NCI-H1105 treated with DMSO at 0.1 percent for 48 hours (cell line): ENCODE measurements at regions not wholly inside any gene's neighbourhood (a gene's known extent, or its start where the extent isn't known, plus 50 kb on each side); places are given as distances from the start of the nearest gene placed in this dataset.

Experiments
- DNase-seq: peaks from one replicate; lab custom pipeline; 2025; lab: John Stamatoyannopoulos, UW

DNA sequence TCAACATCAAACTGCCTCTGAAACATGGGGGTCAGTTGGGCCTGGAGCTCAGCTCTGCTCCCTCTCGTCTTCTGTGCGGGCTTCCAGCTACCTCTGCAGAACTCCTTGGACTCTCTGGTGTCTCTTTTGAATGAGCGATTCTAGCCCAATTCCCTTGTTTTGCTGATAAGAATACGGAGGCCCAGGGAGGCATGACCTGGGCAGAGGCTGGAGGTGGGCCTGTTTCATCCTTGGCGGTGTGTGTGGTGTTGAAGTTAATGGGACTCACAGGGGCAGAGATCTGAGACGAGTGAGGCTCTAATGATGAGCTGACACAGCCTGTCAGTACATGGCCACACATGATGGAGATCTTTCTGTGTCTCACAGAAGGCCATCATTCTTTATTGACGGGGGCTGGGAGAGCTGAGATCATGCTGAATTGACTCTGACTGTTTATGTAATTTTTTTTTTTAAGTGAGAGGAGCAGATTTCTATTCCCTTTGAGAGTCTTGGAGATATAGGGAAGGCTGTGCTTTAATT, 134.5 kb downstream of the URB2 start:
- no peak for DNase-seq

- no peak for DNase-seq
Measured at GRCh38 chr1:229762891-229763290, 136.8 kb downstream of the URB2 start.

- DNase-seq = peak; percentile 85
Measured at GRCh38 chr1:229768232-229768631, 142.2 kb downstream of the URB2 start.

- no peak for DNase-seq
Measured at GRCh38 chr1:229769006-229769405, 143.0 kb downstream of the URB2 start.

GRCh38 chr1:229769809-229770208, 143.8 kb downstream of the URB2 start:
- no peak for DNase-seq

DNA sequence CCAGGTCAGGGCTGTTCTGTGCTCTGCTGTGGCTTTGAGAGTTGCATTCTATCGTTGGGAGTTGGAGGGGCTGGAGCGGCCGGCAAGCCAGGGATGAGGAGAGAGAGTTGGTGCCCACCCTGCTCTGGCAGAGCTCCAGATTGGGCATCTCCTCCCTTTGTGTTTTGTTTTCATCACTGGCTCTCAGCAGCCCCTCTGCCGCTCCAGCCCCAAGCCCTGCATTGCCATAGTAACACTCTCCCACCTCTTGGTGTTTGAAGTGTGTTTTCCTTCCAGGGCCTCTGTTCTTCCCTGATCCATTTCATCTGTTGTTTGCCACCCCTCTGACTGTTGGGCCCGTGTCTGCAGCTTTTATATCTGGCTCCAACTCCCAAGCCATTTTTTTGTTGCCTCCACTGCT, 152.7 kb downstream of the URB2 start:
- peak; percentile 47 for DNase-seq

DNA sequence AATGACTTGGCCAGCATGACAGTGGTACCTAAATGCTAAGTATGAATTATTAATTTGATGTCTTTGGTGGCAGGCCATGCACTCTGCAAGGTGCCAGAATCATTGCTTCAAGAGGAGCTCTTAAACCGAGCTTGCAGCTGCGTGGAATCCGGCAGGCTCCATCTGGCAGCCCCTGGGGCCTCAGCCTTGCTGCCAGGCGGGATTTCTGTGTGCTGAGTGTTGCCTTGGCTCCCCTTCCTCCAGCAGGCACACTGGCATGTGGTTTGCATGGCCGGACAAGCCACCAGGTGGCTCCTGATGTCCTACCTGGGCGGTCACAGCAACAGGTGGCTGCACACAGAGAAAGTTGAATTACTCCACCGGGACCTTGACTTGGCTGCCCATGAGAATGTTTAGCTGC, 155.4 kb downstream of the URB2 start:
- peak; percentile 35 for DNase-seq

DNA sequence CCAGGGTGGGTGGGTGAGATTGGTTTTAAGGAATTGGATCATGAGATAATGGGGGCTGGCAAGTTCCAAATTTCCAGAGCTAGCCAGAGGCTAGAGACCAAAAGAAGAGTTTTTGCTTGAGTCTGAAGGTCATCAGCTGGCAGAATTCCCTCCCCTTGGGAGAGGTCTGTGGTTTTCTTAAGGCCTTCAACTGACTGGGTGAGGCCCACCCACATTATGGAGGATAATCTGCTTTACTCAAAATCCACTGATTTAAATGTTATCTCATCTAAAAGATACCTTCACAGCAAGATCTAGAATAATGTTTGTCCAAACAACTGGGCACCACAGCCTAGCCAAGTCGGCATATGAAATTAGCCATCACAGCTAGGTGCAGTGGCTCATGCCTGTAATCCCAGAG, 156.4 kb downstream of the URB2 start:
- DNase-seq = no peak

DNA sequence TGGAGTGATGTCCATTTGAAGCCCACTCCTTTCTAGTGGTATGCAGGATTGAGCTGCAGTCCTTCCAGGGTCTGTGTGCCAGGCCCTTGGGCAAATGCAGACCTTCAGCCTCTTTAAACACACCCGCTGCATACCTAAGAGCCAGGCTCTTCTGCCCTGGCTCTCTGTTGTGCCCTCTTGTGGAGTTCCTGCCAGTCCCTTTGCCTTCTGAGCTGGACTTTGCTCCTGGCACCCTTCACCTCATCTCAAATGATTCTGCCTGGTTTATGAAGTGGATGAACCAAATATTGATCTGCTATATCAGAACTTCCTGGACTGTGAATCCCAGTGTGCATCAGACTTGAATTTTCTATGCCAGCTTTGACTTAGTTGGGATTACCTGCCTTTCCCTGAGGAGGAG, 158.8 kb downstream of the URB2 start:
- DNase-seq = no peak

- no peak for DNase-seq
Measured at GRCh38 chr1:229786974-229787610, 161.0 kb downstream of the URB2 start.

- no peak for DNase-seq
Measured at GRCh38 chr1:229788004-229788403, 162.0 kb downstream of the URB2 start.

- no peak for DNase-seq
Measured at GRCh38 chr1:229792012-229792975, 166.2 kb downstream of the URB2 start.

DNA sequence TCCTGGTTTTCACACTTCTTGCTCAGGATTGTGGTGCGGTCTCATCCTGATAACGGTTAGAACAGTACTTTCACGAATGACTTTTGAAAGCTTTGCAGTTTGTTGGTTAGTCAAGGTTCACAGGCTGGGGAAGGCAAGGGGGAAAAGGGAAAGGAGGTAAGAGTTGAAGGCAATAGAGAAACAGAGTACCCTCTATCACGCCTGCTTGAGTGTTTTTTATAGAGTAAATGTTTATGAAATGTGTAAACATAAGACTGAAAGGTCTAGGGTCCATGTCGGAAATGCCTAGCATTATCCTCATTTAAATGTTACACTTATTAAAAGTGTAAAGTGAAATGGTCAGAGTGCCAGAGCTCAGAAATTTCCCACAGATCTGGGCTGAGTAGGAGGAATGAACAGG, 167.4 kb downstream of the URB2 start:
- DNase-seq = no peak

- DNase-seq = no peak
Measured at GRCh38 chr1:229798558-229798957, 172.5 kb downstream of the URB2 start.

DNA sequence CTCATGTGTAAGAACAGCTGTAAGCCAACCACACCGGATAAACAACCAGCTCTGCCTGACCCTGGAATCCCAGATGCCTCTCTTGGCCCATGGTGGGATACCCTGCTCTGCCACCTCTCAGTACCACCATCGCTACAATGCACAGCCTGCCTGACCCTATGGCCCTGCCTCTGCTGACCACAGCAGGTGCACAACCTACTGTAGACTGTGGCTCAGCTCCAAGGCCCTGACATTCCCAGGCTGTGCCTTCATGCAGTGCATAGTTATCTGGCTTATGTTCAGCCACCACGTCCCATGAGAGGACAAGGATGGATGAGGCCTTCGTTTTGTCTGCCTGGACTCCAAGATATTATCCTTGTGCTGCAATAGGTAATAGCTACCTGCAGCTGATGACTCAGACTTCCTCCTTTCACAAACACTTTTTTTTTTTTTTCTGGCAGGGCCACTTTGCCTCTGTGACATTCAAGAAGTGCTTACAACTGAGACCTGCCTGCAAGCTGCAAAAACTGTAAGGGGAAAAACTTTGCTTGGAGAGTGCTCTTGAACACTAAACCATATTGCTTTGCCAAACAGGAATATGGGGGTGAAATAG, 177.7 kb downstream of the URB2 start:
- no peak for DNase-seq

- DNase-seq = no peak
Measured at GRCh38 chr1:229808272-229808671, 182.2 kb downstream of the URB2 start.

DNA sequence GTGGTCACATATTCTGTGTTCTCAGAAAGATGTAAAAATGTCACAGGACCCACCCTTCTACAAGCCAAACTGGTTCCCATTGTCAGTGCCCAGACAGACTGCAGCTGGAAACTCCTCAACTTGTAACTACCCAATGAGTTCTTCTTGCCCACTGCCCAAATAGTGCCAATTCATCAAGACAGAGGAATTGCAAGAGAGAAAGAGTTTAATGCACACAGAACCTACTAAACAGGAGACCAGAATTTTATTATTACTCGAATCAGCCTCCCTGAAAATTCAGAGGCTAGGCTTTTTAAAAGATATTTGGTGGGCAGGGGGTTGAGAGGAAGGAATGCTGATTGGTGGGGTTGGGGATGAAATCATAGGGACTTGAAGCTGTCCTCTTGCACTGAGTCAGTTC, 184.1 kb downstream of the URB2 start:
- DNase-seq = no peak

DNA sequence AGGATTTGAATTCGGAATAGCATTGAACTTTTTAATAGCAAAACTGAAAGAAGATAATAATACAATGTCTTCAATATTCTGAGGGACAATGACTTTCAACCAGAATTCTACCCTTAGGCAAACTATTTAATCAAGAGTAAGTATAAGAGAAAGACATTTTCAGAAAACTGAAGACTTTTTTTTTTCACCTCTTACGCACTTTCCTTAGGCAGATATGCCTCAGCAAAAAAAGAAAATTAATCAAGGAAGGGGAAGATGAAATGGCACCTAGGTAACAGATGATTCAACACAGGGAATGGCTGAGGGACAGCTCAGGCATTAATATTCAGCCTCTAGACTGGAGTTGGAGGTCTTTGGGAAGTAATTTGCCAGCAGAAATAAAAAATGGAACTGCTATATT, 184.9 kb downstream of the URB2 start:
- DNase-seq = no peak

DNA sequence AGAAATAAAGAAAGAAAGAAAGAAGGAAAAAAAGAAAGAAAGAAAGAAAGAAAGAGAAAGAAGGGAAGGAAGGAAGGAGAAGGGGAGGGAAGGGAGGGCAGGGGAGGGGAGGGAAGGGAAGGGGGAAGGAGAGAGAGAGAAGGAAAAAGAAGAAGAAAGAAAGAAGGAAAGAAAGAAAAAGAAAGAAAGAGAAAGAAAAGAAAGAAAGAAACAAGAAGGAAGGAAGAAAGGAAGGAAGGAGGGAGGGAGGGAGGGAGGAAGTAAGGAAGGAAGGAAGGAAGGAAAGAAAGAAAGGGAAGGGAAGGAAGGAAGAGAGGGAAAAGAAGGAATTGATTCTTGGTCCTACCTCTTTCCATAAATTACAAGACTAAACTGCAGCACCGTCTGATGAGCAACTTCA, 186.1 kb downstream of the URB2 start:
- no peak for DNase-seq

DNA sequence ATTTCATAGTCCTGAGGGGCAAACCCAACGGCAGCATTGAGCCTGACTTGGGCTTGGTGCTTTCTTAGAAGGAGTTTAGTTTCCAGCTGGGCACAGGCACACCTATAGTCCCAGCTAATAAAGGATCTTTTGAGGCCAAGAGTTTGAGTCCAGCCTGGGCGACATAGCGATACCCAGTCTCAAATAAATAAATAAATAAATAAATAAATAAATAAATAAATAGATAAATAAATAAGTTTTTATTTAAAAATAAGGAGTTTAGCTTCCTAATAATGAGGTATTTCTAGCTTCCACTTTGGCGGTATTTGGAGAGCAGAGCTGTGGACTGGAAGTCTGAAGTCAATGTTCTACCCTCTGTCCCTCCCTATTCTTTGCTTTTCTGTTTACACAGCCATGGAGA, 186.6 kb downstream of the URB2 start:
- DNase-seq = no peak

GRCh38 chr1:229815076-229815475, 189.0 kb downstream of the URB2 start:
- DNase-seq = no peak

GRCh38 chr1:229815961-229816360, 189.9 kb downstream of the URB2 start:
- DNase-seq = no peak

DNA sequence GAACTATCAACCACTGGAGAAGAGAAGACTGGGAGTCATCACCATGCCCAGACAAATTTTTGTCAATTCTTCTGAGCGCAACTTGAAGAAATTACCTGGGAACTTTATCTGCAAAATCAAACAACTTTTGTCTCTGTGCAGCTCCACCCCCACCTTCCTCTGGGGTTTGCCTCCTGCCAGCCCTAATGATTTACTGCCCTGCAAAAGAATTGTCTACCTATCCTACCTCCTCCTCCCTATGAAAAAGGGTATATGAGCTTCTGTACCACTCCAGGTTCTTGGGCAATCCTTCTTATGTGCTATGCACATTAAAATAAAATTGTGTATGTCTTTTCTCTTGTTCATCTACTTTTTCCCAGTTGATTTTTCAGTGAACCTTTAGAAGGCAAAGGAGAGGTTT, 191.9 kb downstream of the URB2 start:
- no peak for DNase-seq
